A172 (cell line): ENCODE measurements at regions not wholly inside any gene's neighbourhood (a gene's known extent, or its start where the extent isn't known, plus 50 kb on each side); places are given as distances from the start of the nearest gene placed in this dataset.
"Not testable (repeated sequence)": the region's sequence is repeated elsewhere in the genome, so short reads cannot be mapped to it uniquely, and the experiment has no call there.

Experiments used
- DNase-seq: peaks from one replicate; pipeline ENCODE4 v3.0.0-alpha.2; 2015; ENCODE audit warnings: low spot score

DNA sequence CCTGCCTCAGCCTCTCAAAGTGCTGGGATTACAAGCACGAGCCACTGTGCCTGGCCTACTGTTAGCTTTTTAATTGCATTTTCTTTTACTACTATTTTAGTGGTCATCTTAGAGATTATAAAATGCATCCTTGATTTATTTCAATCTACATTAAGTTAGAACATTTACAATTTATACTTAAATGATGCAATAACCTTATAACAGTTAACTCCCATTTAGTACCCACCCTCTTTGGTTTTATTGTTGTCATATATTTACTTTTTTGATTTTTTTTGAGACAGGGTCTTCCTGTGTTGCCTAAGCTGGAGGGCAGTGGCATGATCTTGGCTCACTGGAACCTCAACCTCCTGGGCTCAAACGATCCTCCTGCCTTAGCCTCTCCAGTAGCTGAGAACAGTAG, 77.3 kb downstream of the PPCDC start:
- no peak for DNase-seq

DNA sequence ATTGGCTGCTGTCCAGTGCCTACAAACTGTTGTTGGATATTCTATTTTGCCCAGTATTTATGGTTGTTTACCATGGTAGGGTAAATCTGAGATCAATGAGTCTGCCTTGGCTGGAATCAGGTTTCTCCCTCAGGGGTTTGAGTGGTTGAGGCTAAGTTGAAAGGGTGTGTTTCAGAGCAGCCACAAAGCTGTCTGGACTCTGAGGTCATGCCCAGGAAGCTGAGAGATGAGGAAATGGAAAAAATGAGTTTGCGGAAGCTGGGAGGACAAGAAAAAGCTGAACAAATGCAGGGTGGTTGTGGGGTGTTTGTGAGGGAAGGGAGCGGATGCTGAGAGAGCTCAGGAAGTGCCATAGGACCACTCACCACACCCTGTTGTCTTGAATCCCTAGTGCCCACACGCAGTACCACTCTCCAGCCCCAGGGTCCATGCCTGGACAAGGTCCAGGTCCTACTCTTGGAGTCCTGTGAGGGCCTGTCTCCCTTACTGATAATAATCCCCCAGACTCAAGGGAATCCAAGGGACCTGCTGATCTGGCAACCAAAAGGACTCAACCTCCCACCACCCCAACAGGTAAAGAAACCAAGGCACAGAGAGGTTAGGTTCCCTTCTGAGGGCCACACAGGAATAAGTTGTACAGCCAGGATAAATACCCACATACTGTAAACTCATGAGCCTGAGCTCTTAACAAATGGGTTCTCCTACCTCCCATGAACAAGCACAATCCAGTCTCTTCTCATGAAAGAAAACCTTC, 81.6 kb downstream of the PPCDC start:
- DNase-seq: peak; percentile 82

GRCh38 chr15:75107516-75107907, 84.1 kb downstream of the PPCDC start:
- DNase-seq: no peak

GRCh38 chr15:75107908-75108838, 84.8 kb downstream of the PPCDC start:
- peak; percentile 88 for DNase-seq

- DNase-seq: no peak
These were observed 85.8 kb downstream of the PPCDC start for GRCh38 chr15:75109021-75109735.

- no peak for DNase-seq
These were observed 86.3 kb downstream of the PPCDC start for GRCh38 chr15:75109736-75110130.

DNA sequence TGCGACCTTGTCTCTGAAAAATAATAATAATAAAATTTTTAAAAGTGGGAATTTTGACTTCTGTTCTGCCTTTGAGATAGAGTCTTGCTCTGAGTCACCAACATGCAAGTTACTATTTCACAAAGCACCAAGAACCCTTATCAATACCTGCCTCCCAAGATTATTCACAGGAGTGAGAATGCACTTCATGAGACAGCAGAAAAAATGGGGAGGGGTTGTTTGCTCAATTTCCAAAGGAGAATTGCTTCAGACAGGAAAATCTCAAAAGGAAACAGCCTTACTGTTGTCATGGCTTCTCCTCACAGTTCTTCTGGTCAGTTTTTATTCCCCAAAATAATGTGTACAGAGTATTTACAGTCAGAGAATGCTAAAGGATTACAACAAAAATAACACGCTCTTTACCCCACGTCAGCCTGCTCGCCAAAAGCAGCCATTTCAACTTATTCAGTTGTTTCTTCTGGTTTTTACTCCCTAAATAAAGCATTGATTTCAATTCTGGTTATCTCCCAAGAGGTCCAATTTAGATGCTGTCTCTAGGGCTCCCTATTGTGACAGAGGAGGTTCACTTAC, 89.0 kb downstream of the PPCDC start:
- DNase-seq: no peak

GRCh38 chr15:75112848-75113492, 88.7 kb upstream of the C15orf39 start:
- DNase-seq: no peak

GRCh38 chr15:75114327-75114726, 87.4 kb upstream of the C15orf39 start:
- no peak for DNase-seq

- DNase-seq: no peak
These were observed 86.9 kb upstream of the C15orf39 start for GRCh38 chr15:75114796-75115195.

- not testable (repeated sequence) for DNase-seq
These were observed 86.2 kb upstream of the C15orf39 start for GRCh38 chr15:75115411-75115913.

- not testable (repeated sequence) for DNase-seq
These were observed 85.5 kb upstream of the C15orf39 start for GRCh38 chr15:75116143-75116542.

- DNase-seq: no peak
These were observed 83.7 kb upstream of the C15orf39 start for GRCh38 chr15:75117993-75118392.

- DNase-seq: not testable (repeated sequence)
These were observed 82.4 kb upstream of the C15orf39 start for GRCh38 chr15:75119312-75119711.

DNA sequence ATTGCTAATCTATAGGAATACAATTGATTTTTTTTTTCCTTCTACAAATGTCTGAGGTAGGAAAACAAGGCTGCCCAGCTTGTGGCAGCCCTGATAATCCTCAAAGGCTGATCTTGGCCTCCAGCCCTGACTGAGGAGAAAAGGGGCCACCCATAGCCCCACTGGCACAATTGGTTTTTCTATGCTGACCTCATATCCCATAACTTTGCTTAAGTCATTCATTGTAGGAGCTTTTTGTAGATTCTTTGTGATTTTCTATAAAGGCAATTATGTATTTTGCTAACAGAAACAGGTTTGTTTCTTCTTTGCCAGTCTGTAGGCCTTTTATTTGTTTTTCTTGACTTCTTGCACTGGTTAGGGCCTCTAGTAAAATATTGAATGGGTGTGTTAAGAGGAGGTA, 80.2 kb upstream of the C15orf39 start:
- no peak for DNase-seq

GRCh38 chr15:75123395-75123794, 78.3 kb upstream of the C15orf39 start:
- DNase-seq: peak; percentile 76

DNA sequence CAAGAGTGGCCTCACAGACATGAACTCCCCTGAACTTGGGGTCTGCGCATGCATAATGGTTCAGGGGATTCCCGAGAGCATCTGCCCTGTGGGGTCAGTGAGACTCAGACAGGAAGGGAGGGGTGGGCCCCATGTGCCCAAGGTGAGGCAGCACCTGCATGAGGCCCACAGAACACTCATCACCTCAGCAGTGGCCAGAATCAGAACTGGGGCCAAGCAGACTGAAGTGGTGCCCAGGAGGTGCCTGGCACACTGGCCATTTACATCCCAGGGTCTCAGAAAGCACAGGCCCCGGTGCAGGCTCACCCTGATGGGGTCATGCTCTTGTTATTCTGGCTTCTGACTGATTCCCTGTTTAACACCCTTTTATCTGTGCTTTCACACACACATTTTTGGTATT, 77.4 kb upstream of the C15orf39 start:
- DNase-seq: not testable (repeated sequence)

DNA sequence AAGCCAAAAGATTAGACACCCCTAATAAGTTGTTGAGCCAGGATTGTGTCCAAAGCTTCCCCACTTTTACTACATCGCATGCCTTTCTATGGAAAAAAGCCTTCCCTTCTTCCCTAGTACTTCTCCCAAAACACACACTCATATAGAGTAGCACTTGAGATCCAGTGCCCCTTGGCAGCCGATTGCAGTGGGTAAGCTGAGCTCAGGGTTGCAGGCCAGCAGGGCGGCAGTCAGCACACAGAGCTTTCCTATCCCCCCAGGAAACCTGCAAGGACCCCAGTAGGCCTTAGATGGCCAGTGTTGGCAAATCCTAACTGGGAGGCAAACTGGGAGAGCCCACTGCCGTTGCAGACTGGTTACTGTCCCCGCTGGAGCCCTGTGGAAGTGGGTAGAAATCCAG, 75.7 kb upstream of the C15orf39 start:
- no peak for DNase-seq

DNA sequence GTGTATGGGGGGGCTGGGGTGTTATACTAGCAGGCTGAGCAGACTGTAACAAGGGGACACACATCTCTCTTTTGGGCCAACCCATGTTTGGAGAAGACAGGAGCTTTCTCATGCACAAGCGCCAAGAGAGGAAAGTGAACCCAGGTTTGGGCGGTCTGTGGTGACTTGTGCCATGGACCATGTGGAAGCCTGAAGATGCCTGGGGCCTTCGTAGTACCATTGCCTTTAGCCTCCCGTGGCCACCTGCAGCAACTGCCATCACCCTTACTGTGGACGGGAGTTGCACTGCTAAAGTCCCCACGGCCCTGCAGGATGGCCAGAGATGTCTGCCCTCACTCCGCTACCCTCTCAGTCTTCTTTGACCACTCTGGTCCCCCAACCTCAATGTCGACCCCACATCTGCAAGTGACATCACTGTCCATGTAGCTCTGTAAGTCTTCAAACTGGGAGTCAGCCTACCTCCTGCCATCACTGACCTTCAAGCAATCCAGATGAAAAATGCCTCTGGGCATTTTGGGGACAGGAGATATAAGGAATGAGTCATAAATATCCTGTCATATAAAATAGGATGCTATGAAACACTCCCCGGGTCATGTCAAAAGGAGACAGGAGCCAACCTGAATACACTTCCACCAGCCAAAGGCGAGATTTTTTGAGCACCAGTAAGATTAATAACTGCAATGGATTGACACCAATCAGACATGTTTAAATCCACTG, 74.7 kb upstream of the C15orf39 start:
- DNase-seq: no peak

DNA sequence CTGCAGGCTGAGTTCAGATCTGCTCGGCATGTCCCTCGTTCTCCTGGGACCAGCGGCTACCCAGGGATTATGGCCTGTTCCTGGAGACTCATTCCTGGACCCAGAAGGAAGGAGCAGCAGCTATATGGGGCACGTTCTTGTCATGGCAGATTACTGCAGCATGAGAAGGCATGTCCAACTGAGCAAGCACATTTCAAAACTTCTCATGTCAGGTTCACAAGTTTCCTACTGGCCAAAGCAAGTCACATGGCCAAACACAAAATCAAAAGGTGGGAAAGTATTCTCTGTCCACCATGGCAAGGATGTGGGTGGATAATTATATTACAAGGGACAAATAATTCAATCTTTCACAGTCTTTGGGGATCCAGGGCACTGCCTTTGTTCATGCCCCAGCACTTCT, 71.9 kb upstream of the C15orf39 start:
- no peak for DNase-seq

DNA sequence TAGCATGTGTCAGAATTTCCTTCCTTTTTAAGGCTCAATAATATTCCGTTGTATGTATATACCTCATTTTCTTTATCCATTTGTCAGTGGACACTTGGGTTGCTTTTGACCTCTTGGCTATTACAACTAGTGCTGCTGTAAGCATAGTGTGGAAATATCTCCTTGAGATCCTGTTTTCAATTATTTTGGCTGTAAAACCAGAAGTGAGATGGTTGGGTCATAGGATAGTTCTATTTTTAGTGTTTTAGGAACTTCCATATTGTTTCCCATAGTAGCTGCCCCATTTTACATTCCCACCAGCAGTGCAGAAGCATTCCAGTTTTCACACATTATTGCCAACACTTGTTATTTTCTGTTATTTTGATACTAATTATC, 70.4 kb upstream of the C15orf39 start:
- no peak for DNase-seq
